Tibial nerve (tissue), 3 donors: ENCODE measurements at regions not wholly inside any gene's neighbourhood (a gene's known extent, or its start where the extent isn't known, plus 50 kb on each side); places are given as distances from the start of the nearest gene placed in this dataset.

ENCODE experiments used
- CTCF ChIP-seq, 5 experiments: fragments of 200-600 bp in 3 of 5; fragments of 450-650 bp in 2 of 5; sonication (generic) in 3 of 5; IDR thresholded peaks; one replicate each; pipeline ENCODE4 v1.5.1; 2016 to 2019; ENCODE audit warnings: antibody characterized with exemption in 5 of 5, mild to moderate bottlenecking in 3 of 5, moderate library complexity in 2 of 5
- POLR2A ChIP-seq, 2 donors: fragments of 450-650 bp; IDR thresholded peaks; one replicate each; pipeline ENCODE4 v1.6.1; 2017; ENCODE audit warnings: antibody characterized with exemption in 2 of 2, mild to moderate bottlenecking in 2 of 2, moderate library complexity in 2 of 2

GRCh38 chr5:56301069-56301468 lies 67.9 kb upstream of the ANKRD55 start:
- TF ChIP-seq POLR2A (IDR thresholded peaks at IDR 0.05) (no peak), CTCF (IDR thresholded peaks at IDR 0.05) (no peak)
